ENCODE measurements at regions not wholly inside any gene's neighbourhood (a gene's known extent, or its start where the extent isn't known, plus 50 kb on each side); places are given as distances from the start of the nearest gene placed in this dataset.

DNA sequence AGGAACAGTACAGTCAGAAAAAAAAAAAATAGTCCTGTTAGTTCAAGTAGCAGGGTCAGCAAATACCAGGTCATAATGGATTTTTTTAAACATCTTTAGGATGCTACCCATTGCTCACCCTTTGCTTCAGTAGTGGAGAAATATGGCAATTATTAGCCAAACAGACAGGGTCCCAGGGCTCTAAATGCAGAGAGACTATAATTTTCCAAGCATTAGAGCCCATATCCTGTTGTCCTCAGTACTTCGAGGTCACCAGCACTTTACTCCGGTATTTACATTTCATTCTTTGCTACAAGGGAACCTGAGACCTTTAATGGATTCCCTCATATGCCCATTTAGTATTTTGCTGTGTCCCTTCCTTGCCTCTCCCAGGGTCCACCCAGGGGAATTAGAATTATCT is 1562.9 kb upstream of the TENM3 start:
- TF ChIP-seq, protein P1, sequence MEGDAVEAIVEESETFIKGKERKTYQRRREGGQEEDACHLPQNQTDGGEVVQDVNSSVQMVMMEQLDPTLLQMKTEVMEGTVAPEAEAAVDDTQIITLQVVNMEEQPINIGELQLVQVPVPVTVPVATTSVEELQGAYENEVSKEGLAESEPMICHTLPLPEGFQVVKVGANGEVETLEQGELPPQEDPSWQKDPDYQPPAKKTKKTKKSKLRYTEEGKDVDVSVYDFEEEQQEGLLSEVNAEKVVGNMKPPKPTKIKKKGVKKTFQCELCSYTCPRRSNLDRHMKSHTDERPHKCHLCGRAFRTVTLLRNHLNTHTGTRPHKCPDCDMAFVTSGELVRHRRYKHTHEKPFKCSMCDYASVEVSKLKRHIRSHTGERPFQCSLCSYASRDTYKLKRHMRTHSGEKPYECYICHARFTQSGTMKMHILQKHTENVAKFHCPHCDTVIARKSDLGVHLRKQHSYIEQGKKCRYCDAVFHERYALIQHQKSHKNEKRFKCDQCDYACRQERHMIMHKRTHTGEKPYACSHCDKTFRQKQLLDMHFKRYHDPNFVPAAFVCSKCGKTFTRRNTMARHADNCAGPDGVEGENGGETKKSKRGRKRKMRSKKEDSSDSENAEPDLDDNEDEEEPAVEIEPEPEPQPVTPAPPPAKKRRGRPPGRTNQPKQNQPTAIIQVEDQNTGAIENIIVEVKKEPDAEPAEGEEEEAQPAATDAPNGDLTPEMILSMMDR (conservative IDR thresholded peaks at IDR 0.05; ENCODE audit: low read depth, low read length) = no peak
- DNase-seq (ENCODE audit: low read depth) = no peak
- H3K4me3 ChIP-seq (ENCODE audit: low read depth, low read length) = no peak overlapping the region

GRCh38 chr4:180682776-180683175 is 1560.4 kb upstream of the TENM3 start:
- TF ChIP-seq, protein P1 (conservative IDR thresholded peaks at IDR 0.05; ENCODE audit: low read depth, low read length) = no peak
- no peak overlapping the region for H3K4me3 ChIP-seq (ENCODE audit: low read depth, low read length)
- no peak for DNase-seq (ENCODE audit: low read depth)

DNA sequence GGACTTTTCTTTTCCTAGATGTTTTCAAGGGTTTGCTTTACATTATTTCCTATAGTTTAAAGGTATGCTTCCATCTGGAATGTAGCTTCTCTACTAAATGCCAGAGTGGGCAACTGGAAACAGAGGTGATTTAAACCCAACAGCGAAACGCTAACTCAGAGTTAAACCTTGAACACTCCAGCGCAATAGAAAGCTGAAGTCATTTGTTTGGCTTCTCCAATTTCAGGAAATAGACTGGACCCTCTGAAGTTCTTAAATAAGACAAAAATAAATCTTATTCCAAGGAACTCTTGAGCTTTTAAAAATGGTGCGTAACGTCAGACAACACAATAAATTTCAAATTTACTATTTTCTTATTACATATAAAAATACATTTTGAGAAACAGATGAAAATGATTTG is 1560.0 kb upstream of the TENM3 start:
- H3K4me3 ChIP-seq (ENCODE audit: low read depth, low read length) = no peak overlapping the region
- DNase-seq (ENCODE audit: low read depth) = no peak
- TF ChIP-seq, protein P1 (conservative IDR thresholded peaks at IDR 0.05; ENCODE audit: low read depth, low read length) = no peak

- no peak for DNase-seq (ENCODE audit: low read depth)
- TF ChIP-seq, protein P1 (conservative IDR thresholded peaks at IDR 0.05; ENCODE audit: low read depth, low read length) = no peak
These were observed 1554.7 kb upstream of the TENM3 start for GRCh38 chr4:180688480-180688879.

DNA sequence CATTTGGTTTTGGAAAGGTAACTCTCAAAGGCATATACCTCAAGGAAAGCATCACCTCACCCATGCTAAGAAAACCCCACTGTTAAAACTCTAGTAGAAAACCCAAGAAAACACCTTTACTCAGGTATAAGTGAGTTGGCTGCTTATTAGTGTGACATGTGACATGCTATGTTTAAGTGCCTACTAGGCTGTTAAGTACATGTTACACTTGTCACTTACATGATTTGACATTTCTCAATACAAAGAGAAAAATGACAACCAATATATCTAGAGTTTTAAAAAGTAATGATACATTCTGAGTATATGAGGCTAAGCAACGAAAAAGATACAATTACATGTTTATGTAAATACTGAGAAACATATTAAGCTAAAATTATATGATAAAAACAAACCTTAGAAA is 1548.3 kb upstream of the TENM3 start:
- H3K4me3 ChIP-seq (ENCODE audit: low read depth, low read length) = no peak overlapping the region
- TF ChIP-seq, protein P1 (conservative IDR thresholded peaks at IDR 0.05; ENCODE audit: low read depth, low read length) = no peak
- no peak for DNase-seq (ENCODE audit: low read depth)

More at GRCh38 chr4:180688480-180688879, 1554.7 kb upstream of the TENM3 start:
- H3K4me3 ChIP-seq (ENCODE audit: low read depth, low read length) = no peak overlapping the region

DNA sequence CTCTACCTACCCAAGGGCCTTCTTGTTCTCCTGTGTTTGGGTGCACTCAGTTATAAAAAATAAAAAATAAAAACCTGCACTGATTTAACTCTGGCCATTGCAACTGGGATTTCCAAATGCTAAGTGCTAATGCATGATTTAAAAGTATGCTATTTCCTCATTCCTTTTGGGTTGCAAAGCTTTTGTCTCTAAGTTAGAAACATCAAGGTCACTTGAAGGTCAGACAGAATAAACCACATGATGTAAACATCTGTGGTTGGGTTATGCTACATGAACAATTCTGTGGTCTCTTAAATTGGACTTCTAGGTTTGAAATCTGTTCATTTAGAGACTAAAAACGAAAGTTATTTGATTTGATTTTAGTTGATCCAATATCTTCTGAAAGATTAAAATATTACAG is 1547.4 kb upstream of the TENM3 start:
- H3K4me3 ChIP-seq (ENCODE audit: low read depth, low read length) = no peak overlapping the region
- DNase-seq (ENCODE audit: low read depth) = peak; percentile 25
- TF ChIP-seq, protein P1 (conservative IDR thresholded peaks at IDR 0.05; ENCODE audit: low read depth, low read length) = no peak

GRCh38 chr4:180696460-180697092 is 1546.6 kb upstream of the TENM3 start:
- no peak for DNase-seq (ENCODE audit: low read depth)
- TF ChIP-seq, protein P1 (conservative IDR thresholded peaks at IDR 0.05; ENCODE audit: low read depth, low read length) = no peak
- no peak overlapping the region for H3K4me3 ChIP-seq (ENCODE audit: low read depth, low read length)

Measured in epithelial cell of proximal tubule (primary cell).